Fibroblast of lung (primary cell): ENCODE measurements at regions not wholly inside any gene's neighbourhood (a gene's known extent, or its start where the extent isn't known, plus 50 kb on each side); places are given as distances from the start of the nearest gene placed in this dataset.
A peak's percentile ranks its signal among the peaks of the same experiment; 100 is the strongest.

ENCODE experiments used
- DNase-seq, 2 donors: peaks; one replicate each; pipeline versions ENCODE4 v3.0.0 to v3.0.0-alpha.2; 2010; ENCODE audit warnings: low read depth in 2 of 2
- H2AFZ ChIP-seq: 2 replicates; pipeline ENCODE4 v1.5.1; 2012; ENCODE audit warnings: low read length, control low read depth, inconsistent platforms
- H3K27ac ChIP-seq: 2 replicates; pipeline ENCODE4 v1.5.1; 2011; ENCODE audit warnings: low read length, control low read depth; ENCODE audit not compliant: insufficient read depth
- H3K27me3 ChIP-seq: 2 replicates; pipeline ENCODE4 v1.5.1; 2011; ENCODE audit warnings: mild to moderate bottlenecking, low read length; ENCODE audit not compliant: control insufficient read depth, insufficient read depth
- H3K36me3 ChIP-seq: 2 replicates; pipeline ENCODE4 v1.5.1; 2011; ENCODE audit warnings: low read length; ENCODE audit not compliant: control insufficient read depth, insufficient read depth
- H3K4me1 ChIP-seq: 2 replicates; pipeline ENCODE4 v1.5.1; 2011; ENCODE audit warnings: low read length; ENCODE audit not compliant: control insufficient read depth, insufficient read depth; ENCODE audit errors: extremely low read depth
- H3K4me2 ChIP-seq: 2 replicates; pipeline ENCODE4 v1.5.1; 2011; ENCODE audit warnings: low read length, control low read depth; ENCODE audit not compliant: insufficient read depth; ENCODE audit errors: extremely low read depth
- H3K4me3 ChIP-seq, 4 experiments: fragments of 200-600 bp in 1 of 4; sonication (generic) in 1 of 4; replicated peaks in 1 of 4; 2 replicates each; pipeline ENCODE4 v1.5.1; 2011 to 2016; ENCODE audit warnings: low read length in 4 of 4, low read depth in 3 of 4, mild to moderate bottlenecking in 3 of 4, control low read depth in 2 of 4, inconsistent platforms in 1 of 4, mixed read lengths in 1 of 4; ENCODE audit not compliant: insufficient read depth in 1 of 4; ENCODE audit errors: control extremely low read depth in 1 of 4
- H3K79me2 ChIP-seq: 2 replicates; pipeline ENCODE4 v1.5.1; 2012; ENCODE audit warnings: mild to moderate bottlenecking, low read length, inconsistent platforms; ENCODE audit not compliant: control insufficient read depth, insufficient read depth
- H3K9ac ChIP-seq: 2 replicates; pipeline ENCODE4 v1.5.1; 2011; ENCODE audit warnings: mild to moderate bottlenecking, low read length, control low read depth; ENCODE audit not compliant: insufficient read depth
- H3K9me3 ChIP-seq: 2 replicates; pipeline ENCODE4 v1.5.1; 2012; ENCODE audit warnings: low read depth, low read length; ENCODE audit not compliant: control insufficient read depth, insufficient read depth
- H4K20me1 ChIP-seq: 2 replicates; pipeline ENCODE4 v1.5.1; 2011; ENCODE audit warnings: low read length; ENCODE audit not compliant: control insufficient read depth, insufficient read depth; ENCODE audit errors: extremely low read depth
- CTCF ChIP-seq, 2 donors: IDR thresholded peaks in 1 of 2; conservative IDR thresholded peaks in 1 of 2; 1 replicate in 1 of 2; 2 replicates in 1 of 2; pipeline ENCODE4 v1.5.1; 2011 to 2012; ENCODE audit warnings: low read length in 2 of 2, control low read depth in 1 of 2, inconsistent platforms in 1 of 2, low read depth in 1 of 2, mild to moderate bottlenecking in 1 of 2
- EZH2 ChIP-seq: IDR thresholded peaks from 2 replicates; pipeline ENCODE4 v1.5.1; 2012; ENCODE audit warnings: low read length, control low read depth, mild to moderate bottlenecking; ENCODE audit errors: missing control alignments

GRCh38 chr20:60253471-60253870 lies 295.2 kb downstream of the CDH26 start:
- peaks cover 14% of the 10 kb centered on the region for H3K4me1 ChIP-seq
- no peak overlapping the region for H3K9ac ChIP-seq
- no peak overlapping the region for H2AFZ ChIP-seq
- no peaks in the 10 kb centered on the region for H3K27me3 ChIP-seq
- H4K20me1 ChIP-seq = no peaks in the 10 kb centered on the region
- no peak for DNase-seq
- no peak overlapping the region for H3K4me3 ChIP-seq
- H3K27ac ChIP-seq = no peak overlapping the region
- TF ChIP-seq EZH2 (no peak), CTCF (conservative IDR thresholded peaks at IDR 0.05 in 1 of 2, IDR thresholded peaks at IDR 0.05 in 1 of 2; ENCODE audit: low read depth in 1 of 2, low read length in 2 of 2) (no peak)
- no peaks in the 10 kb centered on the region for H3K9me3 ChIP-seq
- H3K4me2 ChIP-seq = no peak overlapping the region
- no peaks in the 10 kb centered on the region for H3K79me2 ChIP-seq
- no peaks in the 10 kb centered on the region for H3K36me3 ChIP-seq

GRCh38 chr20:60254901-60255411 lies 296.7 kb downstream of the CDH26 start:
- no peaks in the 10 kb centered on the region for H3K36me3 ChIP-seq
- peaks cover 13% of the 10 kb centered on the region for H3K4me1 ChIP-seq
- TF ChIP-seq EZH2 (no peak), CTCF (conservative IDR thresholded peaks at IDR 0.05 in 1 of 2, IDR thresholded peaks at IDR 0.05 in 1 of 2; ENCODE audit: low read depth in 1 of 2, low read length in 2 of 2) (no peak)
- no peaks in the 10 kb centered on the region for H3K27me3 ChIP-seq
- no peak overlapping the region for H3K4me3 ChIP-seq
- H4K20me1 ChIP-seq = no peaks in the 10 kb centered on the region
- peak overlapping the region; percentile 24 for H3K27ac ChIP-seq
- H3K79me2 ChIP-seq = no peaks in the 10 kb centered on the region
- H2AFZ ChIP-seq = no peak overlapping the region
- no peaks in the 10 kb centered on the region for H3K9me3 ChIP-seq
- no peak overlapping the region for H3K9ac ChIP-seq
- DNase-seq = peak; percentile 64 to 85
- H3K4me2 ChIP-seq = peak overlapping the region; percentile 2

- Histone ChIP-seq H3K27ac (peak overlapping the region; percentile 24), H4K20me1 (no peaks in the 10 kb centered on the region), H3K79me2 (no peaks in the 10 kb centered on the region), H3K4me1 (peaks cover 10% of the 10 kb centered on the region), H3K4me2 (no peak overlapping the region), H3K9ac (no peak overlapping the region), H3K4me3 (no peak overlapping the region), H3K36me3 (no peaks in the 10 kb centered on the region), H3K9me3 (no peaks in the 10 kb centered on the region), H3K27me3 (no peaks in the 10 kb centered on the region), H2AFZ (no peak overlapping the region)
- TF ChIP-seq EZH2 (no peak), CTCF (conservative IDR thresholded peaks at IDR 0.05 in 1 of 2, IDR thresholded peaks at IDR 0.05 in 1 of 2; ENCODE audit: low read depth in 1 of 2, low read length in 2 of 2) (no peak)
- no peak for DNase-seq
These were observed 297.2 kb downstream of the CDH26 start for GRCh38 chr20:60255415-60255814.
